ENCODE measurements at regions not wholly inside any gene's neighbourhood (a gene's known extent, or its start where the extent isn't known, plus 50 kb on each side); places are given as distances from the start of the nearest gene placed in this dataset.

DNA sequence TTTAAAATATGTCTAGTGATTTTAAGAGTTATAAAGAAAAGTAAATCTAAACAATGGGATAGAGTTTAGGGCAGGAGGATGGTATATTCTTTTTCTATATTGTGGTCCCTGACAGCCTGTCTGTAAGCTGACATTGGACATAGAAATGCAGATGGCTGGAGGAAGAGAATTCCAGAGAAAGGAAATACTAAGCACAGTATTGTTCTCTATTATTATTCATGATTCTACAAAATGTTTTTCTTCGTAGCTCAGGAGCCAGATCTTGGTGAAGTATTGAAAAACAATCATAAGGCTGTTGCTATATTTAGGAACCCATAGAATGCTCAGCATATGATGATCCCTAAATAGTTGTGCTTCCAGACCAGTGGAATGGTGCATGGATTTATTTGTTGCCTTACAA, 117.0 kb upstream of the FAM3C start:
- Histone ChIP-seq H3K4me3 (no peak overlapping the region), H3K27me3 (no peaks in the 10 kb centered on the region), H3K27ac (no peak overlapping the region), H3K9me3 (no peaks in the 10 kb centered on the region), H3K36me3 (no peaks in the 10 kb centered on the region), H3K4me1 (no peaks in the 10 kb centered on the region)
- intact Hi-C loops (cut with DNase I): no loop called here
- TF ChIP-seq, protein P1, sequence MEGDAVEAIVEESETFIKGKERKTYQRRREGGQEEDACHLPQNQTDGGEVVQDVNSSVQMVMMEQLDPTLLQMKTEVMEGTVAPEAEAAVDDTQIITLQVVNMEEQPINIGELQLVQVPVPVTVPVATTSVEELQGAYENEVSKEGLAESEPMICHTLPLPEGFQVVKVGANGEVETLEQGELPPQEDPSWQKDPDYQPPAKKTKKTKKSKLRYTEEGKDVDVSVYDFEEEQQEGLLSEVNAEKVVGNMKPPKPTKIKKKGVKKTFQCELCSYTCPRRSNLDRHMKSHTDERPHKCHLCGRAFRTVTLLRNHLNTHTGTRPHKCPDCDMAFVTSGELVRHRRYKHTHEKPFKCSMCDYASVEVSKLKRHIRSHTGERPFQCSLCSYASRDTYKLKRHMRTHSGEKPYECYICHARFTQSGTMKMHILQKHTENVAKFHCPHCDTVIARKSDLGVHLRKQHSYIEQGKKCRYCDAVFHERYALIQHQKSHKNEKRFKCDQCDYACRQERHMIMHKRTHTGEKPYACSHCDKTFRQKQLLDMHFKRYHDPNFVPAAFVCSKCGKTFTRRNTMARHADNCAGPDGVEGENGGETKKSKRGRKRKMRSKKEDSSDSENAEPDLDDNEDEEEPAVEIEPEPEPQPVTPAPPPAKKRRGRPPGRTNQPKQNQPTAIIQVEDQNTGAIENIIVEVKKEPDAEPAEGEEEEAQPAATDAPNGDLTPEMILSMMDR (IDR thresholded peaks at IDR 0.05): no peak
- no peak for ATAC-seq
- DNase-seq: no peak

DNA sequence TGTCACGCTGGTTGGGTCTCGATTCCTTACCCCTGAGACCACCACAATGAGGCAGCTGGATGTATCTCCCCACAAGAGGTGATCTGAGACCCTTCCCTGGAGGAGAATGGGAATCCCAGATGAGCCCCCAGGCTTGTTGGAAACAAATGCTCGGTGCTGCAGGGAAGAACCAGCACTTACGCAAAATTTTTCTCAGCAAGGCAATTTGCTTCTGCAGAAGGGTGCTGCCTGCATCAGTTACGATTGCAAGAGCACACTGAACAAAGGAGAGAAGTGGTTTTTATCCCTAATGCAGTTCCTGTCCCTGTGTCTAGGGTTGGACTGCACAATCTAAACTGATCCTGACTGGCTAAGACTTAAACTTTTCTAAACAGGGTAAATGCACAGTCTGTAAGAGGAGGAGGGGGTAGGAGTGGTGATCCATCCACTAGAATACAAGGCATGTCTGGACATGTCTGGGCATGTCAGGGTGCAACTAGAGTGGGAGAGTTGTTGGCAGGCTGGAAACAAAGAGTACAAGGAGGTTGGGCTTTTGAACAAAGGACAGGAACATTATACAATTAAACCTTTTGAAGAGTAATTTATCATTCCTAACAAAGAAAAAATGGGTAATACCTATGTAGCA, 114.9 kb upstream of the FAM3C start:
- no peaks in the 10 kb centered on the region for H3K4me1 ChIP-seq
- DNase-seq (no peak), ATAC-seq (no peak)
- TF ChIP-seq, protein P1 (IDR thresholded peaks at IDR 0.05): no peak
- H3K27me3 ChIP-seq: no peaks in the 10 kb centered on the region
- intact Hi-C loops (cut with DNase I): no loop called here
- H3K27ac ChIP-seq: no peak overlapping the region
- H3K36me3 ChIP-seq: no peaks in the 10 kb centered on the region
- peaks cover 2% of the 10 kb centered on the region for H3K9me3 ChIP-seq
- no peak overlapping the region for H3K4me3 ChIP-seq

DNA sequence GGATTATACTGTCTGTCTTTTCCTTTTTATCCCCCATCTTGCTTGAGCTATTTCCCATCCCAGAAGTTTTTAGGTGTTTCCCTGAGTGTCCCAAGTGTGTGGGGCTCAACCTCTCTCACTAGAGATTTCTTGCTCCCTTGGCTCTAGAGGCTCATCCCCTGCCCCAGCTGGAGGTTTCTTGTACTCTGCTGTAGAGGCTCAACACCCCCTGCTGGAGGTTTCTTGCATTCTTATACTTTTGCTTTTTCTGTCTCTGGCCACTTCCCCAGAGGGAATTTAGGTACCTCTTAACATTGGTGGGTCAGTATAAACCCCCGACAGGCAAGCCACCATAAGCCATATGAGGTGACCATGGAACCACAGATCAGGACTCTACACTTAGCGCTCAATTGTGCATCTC, 114.2 kb upstream of the FAM3C start:
- ATAC-seq (no peak), DNase-seq (no peak)
- H3K27me3 ChIP-seq: no peaks in the 10 kb centered on the region
- H3K4me3 ChIP-seq: no peak overlapping the region
- no peak overlapping the region for H3K27ac ChIP-seq
- intact Hi-C loops (cut with DNase I): no loop called here
- TF ChIP-seq, protein P1 (IDR thresholded peaks at IDR 0.05): no peak
- H3K4me1 ChIP-seq: no peaks in the 10 kb centered on the region
- H3K36me3 ChIP-seq: no peaks in the 10 kb centered on the region
- peaks cover 8% of the 10 kb centered on the region for H3K9me3 ChIP-seq

DNA sequence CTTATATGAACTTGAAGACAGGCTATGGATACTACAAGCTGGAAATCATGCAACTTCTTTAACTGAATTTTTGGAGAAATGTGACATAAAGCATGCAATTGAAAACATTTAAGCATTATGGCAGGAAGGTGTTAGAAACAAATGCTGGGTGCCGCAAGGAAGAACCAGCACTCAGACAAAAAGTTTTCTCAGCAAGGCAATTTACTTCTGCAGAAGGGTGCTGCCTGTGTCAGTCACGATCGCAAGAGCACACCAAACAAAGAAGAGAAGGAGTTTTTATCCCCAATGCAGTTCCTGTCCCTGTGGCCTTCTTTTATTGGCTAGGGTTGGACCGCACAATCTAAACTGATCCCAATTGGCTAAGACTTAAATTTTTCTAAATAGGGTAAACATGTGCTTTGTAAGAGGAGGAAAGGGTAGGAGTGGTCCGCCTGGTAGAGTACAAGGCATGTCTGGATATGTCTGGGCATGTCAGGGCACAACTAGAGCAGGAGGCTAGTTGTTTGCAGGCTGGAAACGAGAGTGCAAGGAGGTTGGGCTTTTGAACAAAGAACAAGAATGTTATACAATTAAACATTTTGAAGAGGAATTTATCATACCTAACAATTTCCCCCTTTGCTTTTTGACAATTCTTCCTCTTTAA, 109.6 kb upstream of the FAM3C start:
- TF ChIP-seq, protein P1 (IDR thresholded peaks at IDR 0.05): no peak
- Histone ChIP-seq H3K4me3 (no peak overlapping the region), H3K36me3 (no peaks in the 10 kb centered on the region), H3K9me3 (peaks cover 11% of the 10 kb centered on the region), H3K27ac (no peak overlapping the region), H3K4me1 (no peaks in the 10 kb centered on the region), H3K27me3 (no peaks in the 10 kb centered on the region)
- no peak for DNase-seq
- no peak for ATAC-seq
- intact Hi-C loops (cut with DNase I): no loop called here

DNA sequence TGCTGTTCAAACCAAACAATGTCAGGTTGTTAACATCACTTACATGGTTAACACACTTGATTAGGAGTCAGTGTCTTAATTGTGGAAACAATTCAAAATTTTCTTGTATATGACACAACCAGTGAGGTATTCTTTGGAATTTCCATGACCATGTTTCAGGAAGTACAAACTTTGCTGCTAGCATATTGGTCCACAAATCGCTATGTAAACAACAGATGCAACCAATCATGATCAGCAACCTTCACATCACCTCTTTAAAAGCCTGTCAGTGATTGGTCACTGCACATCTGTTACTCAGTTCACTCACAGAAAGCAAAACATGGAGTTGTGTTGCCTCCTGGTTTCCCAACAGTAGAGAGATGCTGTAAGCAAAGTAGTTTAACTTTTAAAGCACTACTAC, 108.9 kb upstream of the FAM3C start:
- DNase-seq (no peak), ATAC-seq (no peak)
- no peaks in the 10 kb centered on the region for H3K36me3 ChIP-seq
- H3K4me3 ChIP-seq: no peak overlapping the region
- intact Hi-C loops (cut with DNase I): no loop called here
- TF ChIP-seq, protein P1 (IDR thresholded peaks at IDR 0.05): no peak
- peaks cover 11% of the 10 kb centered on the region for H3K9me3 ChIP-seq
- H3K27me3 ChIP-seq: no peaks in the 10 kb centered on the region
- H3K4me1 ChIP-seq: no peaks in the 10 kb centered on the region
- no peak overlapping the region for H3K27ac ChIP-seq

All from upper lobe of right lung (tissue), 1 donor.